ENCODE measurements at regions not wholly inside any gene's neighbourhood (a gene's known extent, or its start where the extent isn't known, plus 50 kb on each side); places are given as distances from the start of the nearest gene placed in this dataset.

DNA sequence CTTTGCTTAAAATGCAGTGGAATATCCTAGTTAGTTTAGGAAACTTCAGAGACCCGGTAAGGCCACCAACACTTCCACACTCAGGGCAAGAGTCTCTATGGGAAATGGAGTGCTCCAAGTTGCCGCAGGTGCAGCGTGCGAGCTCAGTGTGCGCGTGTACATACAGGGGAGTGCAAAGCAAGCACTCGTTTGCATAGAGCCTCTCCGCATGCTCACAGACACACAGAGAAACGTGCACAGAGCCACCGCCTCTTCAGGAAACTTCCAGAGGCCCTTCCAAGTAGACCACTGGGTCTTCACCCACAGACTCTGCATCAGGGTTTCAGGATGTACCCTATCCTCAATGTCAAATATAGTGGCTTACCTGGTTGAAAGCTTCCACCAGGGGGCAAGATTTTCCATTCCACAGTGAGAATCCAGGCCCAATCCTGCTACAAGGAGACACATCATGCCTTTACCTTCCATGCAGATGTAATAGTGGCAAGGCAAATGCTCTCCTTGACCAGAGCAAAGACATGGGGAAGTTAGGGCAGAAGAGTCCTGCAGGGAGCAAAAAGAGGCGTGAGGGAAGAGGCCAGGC is 513.0 kb upstream of the MYT1L start:
- no peak for DNase-seq

DNA sequence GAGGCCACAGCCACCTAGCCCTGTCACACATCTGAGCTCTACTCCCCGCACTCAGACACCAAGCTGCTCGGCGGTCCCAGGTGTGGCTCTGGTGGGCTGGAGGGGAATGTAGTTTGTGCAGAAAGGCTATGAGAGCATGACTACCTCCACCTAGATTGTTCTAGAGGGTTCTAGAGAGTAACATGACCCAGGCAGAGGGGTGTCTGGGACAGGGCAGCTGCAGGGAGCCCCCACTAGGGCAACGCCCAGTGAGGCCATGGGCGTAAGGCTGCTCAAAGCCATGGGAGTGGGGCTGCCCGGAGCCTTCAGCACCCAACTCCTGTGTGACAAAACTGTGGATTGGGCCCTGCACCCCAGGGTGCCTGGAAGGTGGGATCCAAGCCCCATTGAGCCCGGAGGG is 511.4 kb upstream of the MYT1L start:
- DNase-seq, result no peak

DNA sequence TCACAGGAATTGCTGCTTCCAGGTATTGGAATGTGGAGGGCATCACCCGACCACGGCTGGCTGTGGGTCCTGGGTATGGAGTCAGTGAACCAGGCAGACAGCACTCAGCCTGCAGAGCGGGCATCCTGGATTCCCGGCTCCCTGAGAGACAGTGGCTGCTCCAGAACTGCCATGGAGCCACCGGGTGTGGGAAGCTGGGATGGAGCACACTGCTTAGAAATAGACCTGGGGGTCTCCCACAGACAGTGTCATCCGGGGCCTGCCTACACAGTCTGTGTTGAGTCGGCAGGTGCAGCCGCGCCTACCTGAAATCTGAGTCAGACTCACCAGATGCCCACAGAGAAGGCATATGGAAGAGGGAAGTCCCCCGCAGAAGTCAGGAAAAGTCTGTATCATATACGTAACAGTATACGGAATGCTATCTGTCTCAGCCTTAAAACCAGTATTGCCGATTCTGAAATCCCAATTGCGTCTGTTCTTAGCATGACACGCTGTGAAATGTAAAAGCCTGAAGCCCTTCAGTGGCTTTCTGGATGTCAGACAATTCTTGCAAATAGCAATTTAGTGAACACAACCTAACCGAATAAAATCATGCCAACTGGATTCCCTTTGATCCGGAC is 509.7 kb upstream of the MYT1L start:
- DNase-seq, result no peak

GRCh38 chr2:2839782-2840531 is 508.9 kb upstream of the MYT1L start:
- DNase-seq, result no peak

- DNase-seq, result no peak
Observed at GRCh38 chr2:2839393-2839781, 508.3 kb upstream of the MYT1L start.

DNA sequence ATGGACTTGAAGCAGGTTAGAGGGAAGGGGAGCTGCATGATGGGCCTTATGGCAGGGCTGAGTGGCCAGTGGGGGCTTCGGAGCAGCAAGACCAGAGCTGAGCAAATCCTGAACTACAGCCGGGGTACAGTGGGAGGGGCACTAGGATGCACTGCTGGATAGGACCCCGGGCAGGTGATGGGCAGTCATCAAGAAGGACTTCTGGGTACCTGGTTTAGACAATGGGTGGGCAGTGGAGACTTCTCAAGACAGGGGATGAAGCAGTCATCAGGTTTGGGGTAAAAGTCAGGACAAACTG is 507.4 kb upstream of the MYT1L start:
- DNase-seq, result no peak

DNA sequence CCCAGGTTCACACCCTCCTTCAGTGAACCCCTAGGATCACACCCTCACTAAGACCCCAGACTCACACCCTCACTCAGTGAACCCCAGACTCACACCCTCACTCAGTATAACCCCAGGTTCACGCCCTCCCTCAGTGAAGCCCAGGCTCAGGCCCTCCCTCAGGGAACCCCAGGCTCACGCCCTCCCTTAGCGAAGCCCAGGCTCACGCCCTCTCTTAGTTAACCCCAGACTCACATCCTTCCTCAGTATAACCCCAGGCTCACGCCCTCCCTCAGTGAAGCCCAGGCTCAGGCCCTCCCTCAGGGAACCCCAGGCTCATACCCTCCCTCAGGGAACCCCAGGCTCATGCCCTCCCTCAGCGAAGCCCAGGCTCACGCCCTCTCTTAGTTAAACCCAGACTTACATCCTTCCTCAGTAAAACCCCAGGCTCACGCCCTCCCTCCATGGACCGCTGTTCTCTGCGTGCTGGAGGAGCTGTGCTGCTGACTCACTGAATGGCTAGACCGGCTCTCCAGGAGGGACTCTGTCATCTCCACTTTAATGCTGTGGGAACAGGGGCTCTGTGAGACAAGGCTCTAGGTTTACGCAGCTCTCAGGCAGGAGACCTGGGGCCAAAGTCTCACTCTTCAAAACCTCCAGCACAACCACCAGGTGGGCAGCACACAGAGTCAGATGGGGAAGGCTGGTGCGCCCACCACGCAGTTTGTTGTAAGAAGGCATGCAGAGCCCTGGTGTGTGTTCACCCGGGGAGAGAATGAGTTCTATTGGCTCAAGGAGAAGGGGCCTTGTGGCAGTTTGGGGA is 506.9 kb upstream of the MYT1L start:
- no peak for DNase-seq

GRCh38 chr2:2836343-2837070 is 505.4 kb upstream of the MYT1L start:
- DNase-seq, result no peak

GRCh38 chr2:2834516-2835254 is 503.6 kb upstream of the MYT1L start:
- DNase-seq, result no peak

GRCh38 chr2:2834105-2834504 is 503.0 kb upstream of the MYT1L start:
- no peak for DNase-seq

DNA sequence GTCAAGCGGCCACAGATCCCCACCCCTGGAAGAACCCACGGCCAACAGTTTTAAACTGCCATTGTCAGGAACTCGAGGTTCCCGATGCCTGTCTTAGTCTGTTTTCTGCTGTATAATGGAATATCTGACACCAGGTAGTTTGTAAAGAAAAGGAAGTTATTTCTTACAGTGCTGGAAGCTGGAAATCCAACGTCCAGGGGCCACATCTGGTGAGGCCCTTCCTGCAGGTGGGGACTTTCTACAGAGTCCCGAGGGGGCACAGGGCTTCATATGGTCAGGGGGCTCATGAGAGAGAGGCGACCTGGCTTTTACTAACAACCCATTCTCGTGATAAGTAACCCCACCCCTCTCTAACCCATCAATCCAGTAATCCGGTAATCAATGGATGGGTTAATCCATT is 501.6 kb upstream of the MYT1L start:
- DNase-seq, result no peak

DNA sequence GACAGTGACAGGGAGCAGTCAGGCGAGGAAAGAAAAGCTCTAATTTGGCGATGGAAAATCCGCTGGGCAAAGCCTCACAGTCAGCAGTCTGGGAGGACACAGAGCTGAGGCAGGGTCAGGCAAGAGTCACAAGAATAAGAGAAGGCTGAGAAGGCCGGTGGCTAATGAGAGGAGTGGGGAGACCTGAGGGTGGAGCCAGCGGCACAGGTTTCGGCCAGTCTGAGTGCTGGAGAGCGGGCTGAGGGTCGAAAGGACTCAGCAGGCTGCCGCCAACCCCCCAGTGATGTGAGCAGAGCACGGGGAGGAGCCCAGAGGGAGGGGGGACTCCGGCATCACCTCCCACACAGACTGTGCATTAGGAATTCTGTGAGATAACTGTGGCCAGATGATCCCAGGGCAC is 500.6 kb upstream of the MYT1L start:
- DNase-seq, result no peak

- no peak for DNase-seq
Observed at GRCh38 chr2:2830576-2830975, 499.5 kb upstream of the MYT1L start.

- no peak for DNase-seq
Observed at GRCh38 chr2:2828774-2829368, 497.8 kb upstream of the MYT1L start.

DNA sequence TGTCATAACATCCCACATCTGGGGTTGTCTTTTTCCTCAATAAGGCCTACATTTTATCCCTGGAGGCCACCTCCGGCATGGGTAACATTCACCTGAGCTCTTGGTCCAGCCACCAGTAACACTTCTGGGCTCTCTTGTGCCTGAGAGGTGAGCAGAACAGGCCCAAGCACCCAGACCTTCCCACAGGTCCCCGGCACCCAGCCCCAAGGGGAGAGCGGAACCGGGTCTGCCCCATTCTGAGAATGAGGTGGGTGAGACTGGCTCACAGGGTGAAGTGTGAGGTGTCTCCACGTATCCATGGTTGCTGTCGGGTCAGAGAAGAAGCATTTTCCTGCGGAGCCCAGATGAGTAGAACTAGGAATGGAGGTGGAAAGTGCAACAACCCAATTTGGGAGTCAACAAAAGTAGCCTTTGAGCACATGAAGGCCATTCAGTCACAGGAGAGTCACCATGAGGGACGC is 496.7 kb upstream of the MYT1L start:
- no peak for DNase-seq

GRCh38 chr2:2827046-2827636 is 496.1 kb upstream of the MYT1L start:
- DNase-seq, result no peak

DNA sequence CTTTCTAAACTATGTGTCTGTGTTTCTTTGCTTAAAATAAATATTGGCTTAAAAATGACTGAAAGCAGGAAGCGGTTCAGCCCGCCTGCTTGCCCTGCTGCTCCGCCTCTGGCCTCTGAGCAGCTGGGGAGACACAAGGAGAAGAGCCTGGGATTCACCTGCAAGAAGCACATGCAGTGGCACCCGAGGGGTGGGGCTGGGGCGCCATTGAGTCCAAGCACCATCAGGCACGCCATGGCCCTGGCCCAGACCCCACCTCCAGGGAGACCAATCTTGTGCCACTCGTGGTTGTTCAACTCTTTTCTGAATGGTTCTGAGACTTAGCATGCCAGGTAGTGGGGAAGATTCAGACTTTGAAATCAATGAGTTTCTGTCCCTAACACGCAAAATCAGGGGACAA is 495.5 kb upstream of the MYT1L start:
- no peak for DNase-seq

DNA sequence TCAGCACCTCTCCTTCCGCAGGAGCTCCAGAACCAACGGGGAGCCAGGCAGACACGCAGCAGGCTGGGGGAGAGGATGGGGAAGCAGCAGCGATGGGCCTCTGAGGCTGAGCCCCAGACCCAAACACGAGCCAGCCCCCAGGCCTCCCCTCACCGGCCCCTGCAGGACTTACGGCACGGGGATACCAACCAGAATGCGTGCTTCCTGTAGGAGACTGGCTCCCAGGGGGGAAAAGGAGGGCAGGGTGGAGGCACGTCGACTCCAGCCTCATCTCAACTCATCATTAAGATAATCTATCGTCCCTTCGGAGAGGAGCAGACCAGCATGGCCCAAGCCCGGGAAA is 495.1 kb upstream of the MYT1L start:
- no peak for DNase-seq

DNA sequence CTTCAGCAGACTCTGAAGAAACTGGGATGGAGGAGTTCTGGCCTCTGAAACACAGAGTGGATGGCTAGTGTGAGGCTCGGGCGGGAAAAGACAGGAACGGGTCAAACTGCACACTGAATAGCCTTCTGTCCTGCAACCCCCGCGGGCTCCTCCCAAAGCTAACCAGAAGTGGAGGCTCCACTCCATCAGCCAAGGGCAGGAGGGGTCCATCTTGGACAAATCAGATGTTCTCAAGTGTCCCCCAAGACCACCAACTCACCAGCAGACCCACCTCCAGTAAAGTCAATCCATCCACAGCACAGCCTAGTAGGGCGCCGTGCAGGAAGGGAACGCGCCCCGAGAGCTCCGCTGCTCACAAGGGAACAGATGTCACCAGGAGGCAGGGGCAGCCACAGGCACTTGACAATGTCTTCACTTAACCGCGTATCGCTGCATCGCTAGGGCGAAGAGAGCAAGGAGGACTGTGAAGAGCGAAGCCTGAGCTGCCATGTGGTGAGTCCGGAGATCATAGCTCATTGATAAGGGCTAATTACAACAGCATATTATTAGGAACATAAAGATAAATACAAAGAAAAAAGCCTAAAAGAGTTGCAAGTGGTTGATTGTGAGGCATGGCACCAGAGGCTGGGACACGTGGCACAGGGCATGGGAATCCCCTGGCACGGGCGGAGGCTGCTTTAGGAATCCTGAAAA is 494.6 kb upstream of the MYT1L start:
- no peak for DNase-seq

DNA sequence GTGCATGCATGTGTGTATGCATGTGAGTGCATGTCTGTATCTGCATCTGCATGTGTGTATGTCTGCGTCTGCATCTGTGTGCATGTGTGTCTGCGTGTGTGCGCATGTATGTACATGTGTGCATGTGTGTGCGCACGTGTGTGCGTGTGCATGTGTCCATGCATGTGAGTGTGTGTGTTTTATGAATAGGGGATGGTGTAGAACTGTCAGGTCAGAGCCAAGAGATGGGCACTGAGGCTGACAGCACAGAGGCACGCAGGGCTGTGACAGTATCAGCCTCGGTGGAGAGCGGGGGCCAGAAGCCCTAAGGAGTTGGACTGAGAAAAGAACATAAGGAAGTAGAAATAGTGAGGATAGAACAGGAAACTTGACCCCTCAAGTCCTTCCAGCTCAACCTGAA is 494.0 kb upstream of the MYT1L start:
- DNase-seq, result no peak

- no peak for DNase-seq
Observed at GRCh38 chr2:2824588-2824987, 493.5 kb upstream of the MYT1L start.

Data from MV-4-11 (cell line).